MM.1S (cell line): ENCODE measurements at regions not wholly inside any gene's neighbourhood (a gene's known extent, or its start where the extent isn't known, plus 50 kb on each side); places are given as distances from the start of the nearest gene placed in this dataset.

Experiments used
- EZH2 ChIP-seq: fragments of 300-600 bp; sonication (generic); optimal IDR thresholded peaks from 2 replicates; pipeline ENCODE3; 2017; ENCODE audit warnings: low read depth, mild to moderate bottlenecking, antibody characterized with exemption, low read length, mixed read lengths
- EZH2phosphoT487 ChIP-seq: fragments of 300-600 bp; sonication (generic); IDR thresholded peaks from 2 replicates; pipeline ENCODE4 v1.6.1; 2018; ENCODE audit warnings: antibody characterized with exemption, low read length
- TF ChIP-seq, protein P1 (sequence below): fragments of 300-600 bp; sonication (generic); IDR thresholded peaks from 2 replicates; pipeline ENCODE4 v1.5.1; 2016; ENCODE audit warnings: antibody characterized with exemption, low read length, mixed read lengths

DNA sequence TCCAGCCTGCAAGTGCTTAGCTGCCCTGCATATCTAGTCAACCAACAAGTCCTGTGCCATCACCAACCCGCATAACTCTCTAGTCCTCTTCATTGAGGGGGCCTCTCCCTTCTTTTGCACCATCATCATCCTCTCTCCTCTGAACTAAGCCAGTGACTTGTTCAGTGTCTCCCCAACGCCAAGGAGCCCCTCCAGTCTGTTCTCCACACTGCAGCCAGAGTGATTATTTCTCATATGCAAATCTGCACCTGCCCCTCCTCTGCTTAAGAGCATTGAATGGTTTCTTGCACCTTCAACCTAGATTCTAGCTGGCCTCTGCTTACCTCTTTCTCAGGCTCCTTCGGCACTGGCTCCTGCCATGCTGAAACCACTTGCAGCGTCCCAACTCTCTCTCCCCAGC lies 141.8 kb downstream of the FAM161A start:
- TF ChIP-seq, protein P1, sequence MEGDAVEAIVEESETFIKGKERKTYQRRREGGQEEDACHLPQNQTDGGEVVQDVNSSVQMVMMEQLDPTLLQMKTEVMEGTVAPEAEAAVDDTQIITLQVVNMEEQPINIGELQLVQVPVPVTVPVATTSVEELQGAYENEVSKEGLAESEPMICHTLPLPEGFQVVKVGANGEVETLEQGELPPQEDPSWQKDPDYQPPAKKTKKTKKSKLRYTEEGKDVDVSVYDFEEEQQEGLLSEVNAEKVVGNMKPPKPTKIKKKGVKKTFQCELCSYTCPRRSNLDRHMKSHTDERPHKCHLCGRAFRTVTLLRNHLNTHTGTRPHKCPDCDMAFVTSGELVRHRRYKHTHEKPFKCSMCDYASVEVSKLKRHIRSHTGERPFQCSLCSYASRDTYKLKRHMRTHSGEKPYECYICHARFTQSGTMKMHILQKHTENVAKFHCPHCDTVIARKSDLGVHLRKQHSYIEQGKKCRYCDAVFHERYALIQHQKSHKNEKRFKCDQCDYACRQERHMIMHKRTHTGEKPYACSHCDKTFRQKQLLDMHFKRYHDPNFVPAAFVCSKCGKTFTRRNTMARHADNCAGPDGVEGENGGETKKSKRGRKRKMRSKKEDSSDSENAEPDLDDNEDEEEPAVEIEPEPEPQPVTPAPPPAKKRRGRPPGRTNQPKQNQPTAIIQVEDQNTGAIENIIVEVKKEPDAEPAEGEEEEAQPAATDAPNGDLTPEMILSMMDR, result no peak
- TF ChIP-seq EZH2phosphoT487 (no peak), EZH2 (no peak)
